GM19239 (cell line): ENCODE measurements at regions not wholly inside any gene's neighbourhood (a gene's known extent, or its start where the extent isn't known, plus 50 kb on each side); places are given as distances from the start of the nearest gene placed in this dataset.

Experiments
- DNase-seq: peaks from one replicate; pipeline ENCODE4 v3.0.0; 2011; ENCODE audit warnings: low spot score; ENCODE audit not compliant: insufficient read length
- FAIRE-seq: peaks from 2 replicates; lab custom pipeline; 2011; peaks lifted over from hg19 to GRCh38; lab: Jason Lieb, UNC

DNA sequence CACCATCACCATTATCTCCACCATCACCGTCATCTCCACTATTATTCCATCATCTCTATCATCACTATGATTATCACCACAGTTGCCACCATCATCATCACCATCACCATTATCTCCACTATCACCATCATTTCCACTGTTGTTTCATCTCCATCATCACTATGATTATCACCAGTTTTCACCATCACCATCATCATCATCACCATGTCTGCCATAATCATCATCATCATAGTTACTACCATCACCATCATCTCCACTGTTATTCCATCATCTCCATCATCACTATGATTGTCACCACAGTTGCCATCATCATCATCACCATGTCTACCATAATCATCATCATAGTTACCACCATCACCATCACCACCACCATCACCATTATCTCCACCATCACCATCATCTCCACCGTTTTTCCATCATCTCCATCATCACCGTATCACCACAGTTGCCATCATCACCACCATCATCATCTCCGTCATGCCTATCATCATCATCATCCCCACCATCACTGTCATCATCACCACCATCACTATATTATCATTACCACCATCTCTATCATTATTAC is 264.9 kb downstream of the BRD1 start:
- FAIRE-seq (no peak), DNase-seq (no peak)

DNA sequence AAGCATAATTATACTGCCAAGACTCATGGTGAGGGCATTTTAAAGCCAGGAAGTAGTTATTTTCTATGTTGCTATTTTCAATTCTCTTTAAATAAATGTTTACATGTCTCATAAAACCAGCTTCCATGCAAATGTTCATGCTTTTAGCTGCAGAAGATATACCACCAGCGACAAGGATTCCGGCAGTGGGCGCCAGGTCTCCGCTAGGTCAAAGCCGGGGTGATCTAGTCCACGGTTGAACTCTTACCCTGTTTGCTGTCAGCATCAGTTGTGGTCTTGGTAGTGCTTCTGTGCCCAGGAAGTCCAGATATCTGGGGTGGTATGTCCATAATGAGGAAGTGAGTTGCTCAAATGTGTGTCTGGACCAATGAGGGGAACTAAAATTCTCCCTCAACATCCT is 265.7 kb downstream of the BRD1 start:
- DNase-seq: no peak
- no peak for FAIRE-seq

- no peak for FAIRE-seq
- no peak for DNase-seq
Observed at GRCh38 chr22:49561338-49561737, 266.3 kb downstream of the BRD1 start.

DNA sequence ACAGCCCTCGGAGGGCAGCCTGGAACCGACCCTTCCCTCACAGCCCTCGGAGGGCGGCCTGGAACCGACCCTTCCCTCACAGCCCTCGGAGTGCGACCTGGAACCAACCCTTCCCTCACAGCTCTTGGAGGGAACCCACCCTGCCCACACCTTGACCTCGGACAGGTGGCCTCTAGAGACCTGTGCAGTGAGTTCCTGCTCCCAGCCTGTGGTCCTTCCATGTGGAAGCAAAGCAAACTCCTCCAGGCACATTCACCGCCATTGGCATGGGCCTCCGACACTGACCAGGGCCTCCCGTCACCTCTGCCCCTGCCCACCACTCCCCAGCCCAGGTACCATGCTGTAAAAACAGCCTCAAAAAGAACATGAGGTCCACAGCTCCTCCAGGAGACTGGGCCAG is 272.1 kb downstream of the BRD1 start:
- DNase-seq (no peak), FAIRE-seq (no peak)

- FAIRE-seq (no peak), DNase-seq (no peak)
Observed at GRCh38 chr22:49554741-49555140, 272.9 kb downstream of the BRD1 start.

DNA sequence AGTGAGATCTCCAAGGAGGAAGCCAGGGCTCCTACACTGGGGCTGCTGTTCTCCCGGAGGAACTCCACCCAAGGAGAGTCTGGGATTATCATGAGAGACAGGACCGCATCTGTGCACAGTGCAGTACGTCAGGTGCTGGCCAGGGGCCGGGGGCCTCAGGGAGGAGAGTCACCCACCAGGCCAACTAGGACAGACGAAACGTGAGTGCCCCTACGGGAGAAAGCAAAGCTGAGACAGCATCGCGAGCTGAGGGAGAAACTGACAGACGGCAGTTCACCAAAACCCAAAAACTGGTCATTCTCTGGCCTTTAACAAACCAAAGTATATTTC is 273.4 kb downstream of the BRD1 start:
- FAIRE-seq (no peak), DNase-seq (no peak)

GRCh38 chr22:49553518-49554295 is 274.0 kb downstream of the BRD1 start:
- no peak for DNase-seq
- FAIRE-seq: no peak

- DNase-seq (no peak), FAIRE-seq (no peak)
Observed at GRCh38 chr22:49553076-49553475, 274.6 kb downstream of the BRD1 start.

DNA sequence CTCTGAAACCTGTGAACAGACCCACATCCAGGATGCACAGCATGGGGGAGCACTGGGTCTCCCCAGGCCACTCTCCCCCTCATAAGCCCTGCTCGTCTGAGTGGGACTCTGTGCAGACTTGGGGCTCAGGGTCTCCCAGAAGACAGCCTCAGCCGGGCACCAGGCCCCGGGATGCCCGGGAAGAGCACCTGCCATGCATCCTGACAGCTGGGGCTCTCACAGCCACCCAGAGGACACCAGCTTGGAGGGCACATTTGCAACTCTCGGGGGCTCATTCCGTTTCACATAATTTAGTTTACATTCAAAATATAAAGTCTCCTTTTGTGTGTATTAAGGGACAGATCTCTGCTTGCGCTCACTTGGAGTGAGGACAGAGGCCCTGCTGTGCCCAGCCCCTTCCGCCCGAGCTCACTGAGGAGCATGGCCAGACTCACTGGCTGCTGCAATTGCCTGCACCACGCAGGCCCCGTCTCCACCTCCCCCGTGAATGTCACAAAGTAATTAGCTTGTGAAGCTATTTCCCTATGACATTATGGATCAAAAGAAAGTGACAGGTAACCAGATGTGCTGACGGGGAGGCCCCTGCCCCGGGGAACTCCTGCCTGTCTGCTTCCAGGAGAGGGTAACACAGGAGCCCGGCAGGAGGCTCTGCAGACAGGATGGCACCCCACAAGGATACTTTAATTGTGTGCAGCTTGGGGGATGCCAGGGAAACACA is 275.6 kb downstream of the BRD1 start:
- FAIRE-seq (no peak), DNase-seq (no peak)

- FAIRE-seq (no peak), DNase-seq (no peak)
Observed at GRCh38 chr22:49551446-49551845, 276.2 kb downstream of the BRD1 start.

- FAIRE-seq (no peak), DNase-seq (no peak)
Observed at GRCh38 chr22:49550766-49551362, 276.8 kb downstream of the BRD1 start.

- no peak for FAIRE-seq
- no peak for DNase-seq
Observed at GRCh38 chr22:49550141-49550430, 277.6 kb downstream of the BRD1 start.

- DNase-seq (no peak), FAIRE-seq (no peak)
Observed at GRCh38 chr22:49549256-49550140, 278.2 kb downstream of the BRD1 start.

DNA sequence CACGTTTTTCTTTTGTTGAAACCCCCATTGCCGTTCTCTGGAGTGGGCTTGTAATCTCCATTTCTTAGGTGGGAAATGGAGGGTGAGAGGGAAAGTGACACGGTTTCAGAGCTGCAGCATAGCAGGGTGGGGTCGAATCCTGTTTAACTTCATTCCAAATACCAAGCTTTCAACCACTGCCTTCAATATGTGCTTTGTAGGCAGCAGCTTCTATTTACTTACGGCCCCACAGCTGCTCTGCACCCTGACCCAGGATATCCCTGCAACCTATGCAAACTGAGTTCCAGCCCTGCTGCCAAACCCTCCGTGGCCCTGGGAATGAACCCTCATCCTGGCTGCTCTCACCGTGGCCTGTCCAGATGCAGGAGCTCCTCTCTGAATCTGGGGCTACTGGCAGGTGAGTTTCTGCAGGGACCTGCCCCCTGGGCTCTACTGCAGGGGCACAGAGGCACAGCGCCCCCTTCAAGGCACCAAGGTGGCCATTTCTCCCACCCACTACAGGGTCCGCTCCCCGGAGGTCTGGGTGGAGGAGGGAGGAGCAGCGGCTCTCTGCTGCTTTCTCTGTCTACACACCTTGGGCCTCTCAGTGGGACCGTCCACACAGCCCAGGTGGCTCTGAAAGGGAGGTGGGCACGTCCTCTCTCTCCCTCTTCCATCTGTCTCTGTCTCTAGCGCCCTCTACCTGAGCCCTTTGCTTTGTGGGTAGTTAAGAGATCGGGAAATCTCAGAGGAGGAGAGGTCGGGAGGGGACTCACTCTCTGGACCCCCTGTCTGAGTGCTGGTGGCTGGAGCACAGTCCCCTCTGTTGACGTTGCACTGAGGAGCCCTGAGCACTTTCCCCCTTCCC is 279.1 kb downstream of the BRD1 start:
- DNase-seq (no peak), FAIRE-seq (no peak)

GRCh38 chr22:49547751-49548239 is 279.9 kb downstream of the BRD1 start:
- DNase-seq: no peak
- no peak for FAIRE-seq

GRCh38 chr22:49546811-49547585 is 280.7 kb downstream of the BRD1 start:
- FAIRE-seq (no peak), DNase-seq (no peak)

DNA sequence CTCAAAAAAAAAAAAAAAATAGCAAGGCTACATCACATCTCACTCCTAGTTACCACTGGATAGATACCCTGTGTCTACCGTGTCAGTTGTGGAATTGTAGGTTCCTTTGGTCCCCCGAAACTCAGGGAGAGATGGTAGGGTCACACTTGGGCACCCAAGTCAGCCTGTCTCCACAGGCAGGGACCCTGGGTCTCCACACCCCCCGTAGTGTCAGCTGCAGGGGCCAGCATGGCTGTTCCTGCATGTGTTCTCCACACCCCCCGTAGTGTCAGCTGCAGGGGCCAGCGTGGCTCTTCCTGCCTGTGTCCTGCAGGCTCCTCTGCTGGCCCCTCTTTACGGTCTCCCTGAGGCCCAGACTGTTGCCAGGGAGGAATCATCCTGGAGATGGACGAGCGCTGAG is 282.1 kb downstream of the BRD1 start:
- no peak for DNase-seq
- no peak for FAIRE-seq

DNA sequence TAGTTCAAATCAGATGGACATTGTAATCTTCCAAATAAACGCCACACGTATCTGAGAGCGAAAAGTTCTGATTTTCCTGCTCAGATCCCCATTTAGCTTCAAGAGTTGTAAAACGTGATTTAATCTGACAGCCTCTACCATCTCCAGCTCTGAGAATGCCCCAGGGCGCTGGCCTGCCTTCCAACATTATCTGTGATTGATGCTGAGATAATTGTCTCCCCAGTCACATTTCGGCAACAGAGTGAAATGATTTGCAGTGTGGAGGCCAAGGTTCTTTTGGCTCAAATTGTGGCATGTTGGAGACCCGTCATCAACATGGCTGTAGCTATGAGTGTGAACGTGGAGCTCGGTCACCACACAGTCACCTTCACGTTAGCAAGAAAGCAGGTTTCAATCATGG is 283.4 kb downstream of the BRD1 start:
- FAIRE-seq (no peak), DNase-seq (no peak)

DNA sequence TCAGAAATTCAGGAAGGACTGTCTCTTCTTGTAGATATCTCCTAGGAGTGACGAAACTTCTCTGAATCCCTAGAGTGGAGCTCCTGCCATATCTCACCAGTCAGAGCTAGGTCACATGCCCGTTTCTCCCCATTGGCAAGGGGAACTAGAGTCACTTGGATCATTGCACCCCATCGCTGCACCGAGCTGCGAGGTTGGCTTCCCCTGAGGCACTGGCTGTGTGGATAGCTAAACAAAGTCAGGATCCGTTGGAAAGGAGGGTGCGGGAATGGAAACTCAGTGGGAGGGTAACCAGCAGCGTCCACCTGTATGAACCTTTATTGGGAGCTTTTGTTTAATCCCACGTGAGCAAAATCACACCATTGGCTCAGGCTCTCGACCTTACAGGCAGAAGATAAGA is 283.8 kb downstream of the BRD1 start:
- no peak for FAIRE-seq
- no peak for DNase-seq
